ENCODE measurements at regions not wholly inside any gene's neighbourhood (a gene's known extent, or its start where the extent isn't known, plus 50 kb on each side); places are given as distances from the start of the nearest gene placed in this dataset.

GRCh38 chr21:28418726-28419514, 573.8 kb downstream of the LTN1 start:
- Histone ChIP-seq H3K79me2 (ENCODE audit: control insufficient read depth, insufficient read depth, low read length) (no peaks in the 10 kb centered on the region), H3K36me3 (ENCODE audit: control insufficient read depth, insufficient read depth, low read length) (no peaks in the 10 kb centered on the region), H3K9ac (ENCODE audit: insufficient read depth in 1 of 2, low read depth in 2 of 2, low read length in 2 of 2) (no peak overlapping the region), H3K9me1 (ENCODE audit: control insufficient read depth, insufficient read depth, low read length) (no peaks in the 10 kb centered on the region), H3K9me3 (replicated peaks; ENCODE audit: control insufficient read depth, insufficient read depth, low read depth, low read length) (no peaks in the 10 kb centered on the region), H3K4me1 (replicated peaks in 1 of 2; ENCODE audit: control insufficient read depth in 2 of 2, insufficient read depth in 2 of 2, low read length in 2 of 2) (no peaks in the 10 kb centered on the region), H4K20me1 (replicated peaks; ENCODE audit: control insufficient read depth, insufficient read depth, low read length) (no peaks in the 10 kb centered on the region), H3K4me2 (ENCODE audit: insufficient read depth, low read length) (no peak overlapping the region), H3K4me3 (no peak overlapping the region), H3K27ac (ENCODE audit: extremely low read depth, low read depth, low read length) (no peak overlapping the region), H3K27me3 (ENCODE audit: control insufficient read depth in 2 of 2, insufficient read depth in 2 of 2, low read length in 2 of 2) (no peaks in the 10 kb centered on the region), H2AFZ (ENCODE audit: low read depth, low read length) (no peak overlapping the region)
- ChIA-PET POLR2A (no interaction called here), CTCF (ENCODE audit: low intra/inter-chr PET ratio) (no interaction called here)
- intact Hi-C loops (cut with micrococcal nuclease) (no loop called here), in situ Hi-C loops (cut with MboI) (no loop called here)
- 2% methylated on average over 6 of the region's 6 CpGs for WGBS (ENCODE audit: insufficient coverage, low coverage, missing lambda C conversion rate)
- ATAC-seq (no peak), DNase-seq (ENCODE audit: extremely low read depth in 1 of 4, low spot score in 3 of 4) (no peak), FAIRE-seq (no peak)
- TF ChIP-seq CHD4 (IDR thresholded peaks at IDR 0.05; ENCODE audit: insufficient read depth, insufficient replicate concordance, low read depth, low read length, poor library complexity, severe bottlenecking), result no peak
- no peak for TF ChIP-seq ZNF436 (CRISPR knock-in tag; IDR thresholded peaks at IDR 0.05)
- TF ChIP-seq, protein P1, sequence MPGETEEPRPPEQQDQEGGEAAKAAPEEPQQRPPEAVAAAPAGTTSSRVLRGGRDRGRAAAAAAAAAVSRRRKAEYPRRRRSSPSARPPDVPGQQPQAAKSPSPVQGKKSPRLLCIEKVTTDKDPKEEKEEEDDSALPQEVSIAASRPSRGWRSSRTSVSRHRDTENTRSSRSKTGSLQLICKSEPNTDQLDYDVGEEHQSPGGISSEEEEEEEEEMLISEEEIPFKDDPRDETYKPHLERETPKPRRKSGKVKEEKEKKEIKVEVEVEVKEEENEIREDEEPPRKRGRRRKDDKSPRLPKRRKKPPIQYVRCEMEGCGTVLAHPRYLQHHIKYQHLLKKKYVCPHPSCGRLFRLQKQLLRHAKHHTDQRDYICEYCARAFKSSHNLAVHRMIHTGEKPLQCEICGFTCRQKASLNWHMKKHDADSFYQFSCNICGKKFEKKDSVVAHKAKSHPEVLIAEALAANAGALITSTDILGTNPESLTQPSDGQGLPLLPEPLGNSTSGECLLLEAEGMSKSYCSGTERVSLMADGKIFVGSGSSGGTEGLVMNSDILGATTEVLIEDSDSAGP (CRISPR knock-in tag; IDR thresholded peaks at IDR 0.05), result no peak
- TF ChIP-seq TEAD2 (tag; IDR thresholded peaks at IDR 0.05), result no peak
- TF ChIP-seq TBL1XR1 (IDR thresholded peaks at IDR 0.05; ENCODE audit: low read length in 2 of 2), result no peak
- TF ChIP-seq MTF1 (CRISPR knock-in tag; IDR thresholded peaks at IDR 0.05; ENCODE audit: borderline replicate concordance), result no peak
- TF ChIP-seq, protein P2, sequence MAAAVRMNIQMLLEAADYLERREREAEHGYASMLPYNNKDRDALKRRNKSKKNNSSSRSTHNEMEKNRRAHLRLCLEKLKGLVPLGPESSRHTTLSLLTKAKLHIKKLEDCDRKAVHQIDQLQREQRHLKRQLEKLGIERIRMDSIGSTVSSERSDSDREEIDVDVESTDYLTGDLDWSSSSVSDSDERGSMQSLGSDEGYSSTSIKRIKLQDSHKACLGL (CRISPR knock-in tag; IDR thresholded peaks at IDR 0.05; ENCODE audit: borderline replicate concordance, poor library complexity, severe bottlenecking), result no peak
- BruUV-seq (replicated peaks), result no TSS peak
